Activated CD4-positive, alpha-beta T cell treated with anti-CD3 and anti-CD28 coated beads for 36 hours (primary cell): ENCODE measurements at regions not wholly inside any gene's neighbourhood (a gene's known extent, or its start where the extent isn't known, plus 50 kb on each side); places are given as distances from the start of the nearest gene placed in this dataset.
"Not testable (repeated sequence)": the region's sequence is repeated elsewhere in the genome, so short reads cannot be mapped to it uniquely, and the experiment has no call there.

ENCODE experiments used
- ATAC-seq: fragments of 200-7000 bp; cut with Tn5 transposase; one replicate; pipeline ENCODE4 v1.10.0; 2021; ENCODE audit warnings: mild to moderate bottlenecking, moderate library complexity
- CTCF ChIA-PET: fragments of 350-600 bp; sonication (Branson Sonifier 250); formaldehyde crosslinking; loops from one replicate; lab custom pipeline; 2021; ENCODE audit warnings: antibody characterized with exemption; lab: Charles Lee
- POLR2A ChIA-PET: fragments of 350-600 bp; sonication (Branson Sonifier 250); formaldehyde crosslinking; loops from one replicate; lab custom pipeline; 2021; ENCODE audit warnings: antibody characterized with exemption, inconsistent platforms; lab: Charles Lee
- DNase-seq: peaks from one replicate; pipeline ENCODE4 v3.0.0-alpha.2; 2020
- H3K27ac Mint-ChIP-seq: one replicate; pipeline ENCODE4 v1.8.0; 2021; ENCODE audit warnings: mixed read lengths
- H3K27me3 Mint-ChIP-seq: one replicate; pipeline ENCODE4 v1.8.0; 2021; ENCODE audit warnings: mixed read lengths
- H3K36me3 Mint-ChIP-seq: one replicate; pipeline ENCODE4 v1.8.0; 2021; ENCODE audit warnings: low read depth, mixed read lengths
- H3K4me1 Mint-ChIP-seq: one replicate; pipeline ENCODE4 v1.8.0; 2021; ENCODE audit warnings: mixed read lengths
- H3K4me3 Mint-ChIP-seq: one replicate; pipeline ENCODE4 v1.8.0; 2021; ENCODE audit warnings: mild to moderate bottlenecking, moderate library complexity, mixed read lengths
- H3K9me3 Mint-ChIP-seq: one replicate; pipeline ENCODE4 v1.8.0; 2021; ENCODE audit warnings: low read depth, mixed read lengths
- intact Hi-C, 2 experiments: fragments of 100-400 bp; cut with DNase I in 1 of 2; cut with micrococcal nuclease in 1 of 2; formaldehyde crosslinking; loops; one replicate each; pipeline versions ENCODE4 v1.14.2 to v1.15.1; 2022 to 2024; cut with DNase I, micrococcal nuclease

- no peak overlapping the region for H3K4me3 Mint-ChIP-seq
- H3K4me1 Mint-ChIP-seq = no peaks in the 10 kb centered on the region
- no peaks in the 10 kb centered on the region for H3K36me3 Mint-ChIP-seq
- ATAC-seq (no peak), DNase-seq (no peak)
- H3K27ac Mint-ChIP-seq = no peak overlapping the region
- H3K9me3 Mint-ChIP-seq = no peaks in the 10 kb centered on the region
- peaks cover 4% of the 10 kb centered on the region for H3K27me3 Mint-ChIP-seq
- POLR2A ChIA-PET = no interaction called here
- CTCF ChIA-PET = no interaction called here
- intact Hi-C loops = no loop called here
Measured at GRCh38 chr3:143901105-143901504, 52.8 kb upstream of the SLC9A9 start.

- intact Hi-C loops = no loop called here
- Mint-ChIP-seq H3K36me3 (no peaks in the 10 kb centered on the region), H3K27ac (no peak overlapping the region), H3K4me3 (no peak overlapping the region), H3K27me3 (peaks cover 4% of the 10 kb centered on the region), H3K9me3 (no peaks in the 10 kb centered on the region), H3K4me1 (no peaks in the 10 kb centered on the region)
- CTCF ChIA-PET = interaction anchor here (0.6 kb wide), 1 partner anchor 798 kb away, joined by 3 read pairs; no protein-coding TSS in a partner anchor
- DNase-seq (no peak), ATAC-seq (no peak)
- POLR2A ChIA-PET = no interaction called here
Measured at GRCh38 chr3:143902210-143902609, 53.9 kb upstream of the SLC9A9 start.

- ATAC-seq (no peak), DNase-seq (no peak)
- no peak overlapping the region for H3K27ac Mint-ChIP-seq
- no peaks in the 10 kb centered on the region for H3K36me3 Mint-ChIP-seq
- H3K4me3 Mint-ChIP-seq = no peak overlapping the region
- ChIA-PET POLR2A (no interaction called here), CTCF (no interaction called here)
- no peaks in the 10 kb centered on the region for H3K4me1 Mint-ChIP-seq
- no peaks in the 10 kb centered on the region for H3K9me3 Mint-ChIP-seq
- H3K27me3 Mint-ChIP-seq = peaks cover 12% of the 10 kb centered on the region
- intact Hi-C loops = no loop called here
Measured at GRCh38 chr3:143910756-143911155, 60.9 kb upstream of the DIPK2A start.

GRCh38 chr3:143914257-143914656 lies 57.4 kb upstream of the DIPK2A start:
- H3K36me3 Mint-ChIP-seq = no peaks in the 10 kb centered on the region
- intact Hi-C loops = no loop called here
- H3K27me3 Mint-ChIP-seq = peaks cover 8% of the 10 kb centered on the region
- H3K9me3 Mint-ChIP-seq = no peaks in the 10 kb centered on the region
- DNase-seq = no peak
- POLR2A ChIA-PET = no interaction called here
- CTCF ChIA-PET = no interaction called here
- H3K4me1 Mint-ChIP-seq = peaks cover 4% of the 10 kb centered on the region
- no peak overlapping the region for H3K27ac Mint-ChIP-seq
- ATAC-seq = no peak
- no peak overlapping the region for H3K4me3 Mint-ChIP-seq

- ChIA-PET POLR2A (no interaction called here), CTCF (interaction anchor here (1.0 kb wide), 1 partner anchor 143 kb away, joined by 3 read pairs; no protein-coding TSS in a partner anchor)
- no peaks in the 10 kb centered on the region for H3K36me3 Mint-ChIP-seq
- peaks cover 9% of the 10 kb centered on the region for H3K4me1 Mint-ChIP-seq
- H3K27ac Mint-ChIP-seq = no peak overlapping the region
- H3K4me3 Mint-ChIP-seq = no peak overlapping the region
- H3K27me3 Mint-ChIP-seq = peaks cover 5% of the 10 kb centered on the region
- DNase-seq = no peak
- intact Hi-C loops = no loop called here
- no peaks in the 10 kb centered on the region for H3K9me3 Mint-ChIP-seq
- ATAC-seq = peak; percentile 58
Measured at GRCh38 chr3:143918848-143919247, 52.8 kb upstream of the DIPK2A start.

- H3K27me3 Mint-ChIP-seq, POLR2A ChIA-PET, H3K9me3 Mint-ChIP-seq, H3K36me3 Mint-ChIP-seq, H3K4me3 Mint-ChIP-seq, ATAC-seq, DNase-seq, CTCF ChIA-PET, H3K27ac Mint-ChIP-seq, intact Hi-C loops: not testable (repeated sequence)
- peaks cover 17% of the 10 kb centered on the region for H3K4me1 Mint-ChIP-seq
Measured at GRCh38 chr3:143921176-143921575, 50.4 kb upstream of the DIPK2A start.
